Forelimb muscle (tissue), 1 donor: ENCODE measurements at regions not wholly inside any gene's neighbourhood (a gene's known extent, or its start where the extent isn't known, plus 50 kb on each side); places are given as distances from the start of the nearest gene placed in this dataset.
"Not testable (repeated sequence)": the region's sequence is repeated elsewhere in the genome, so short reads cannot be mapped to it uniquely, and the experiment has no call there.

Experiments used
- DNase-seq: peaks from one replicate; pipeline ENCODE4 v3.0.0-alpha.2; 2013; ENCODE audit warnings: low read depth

DNA sequence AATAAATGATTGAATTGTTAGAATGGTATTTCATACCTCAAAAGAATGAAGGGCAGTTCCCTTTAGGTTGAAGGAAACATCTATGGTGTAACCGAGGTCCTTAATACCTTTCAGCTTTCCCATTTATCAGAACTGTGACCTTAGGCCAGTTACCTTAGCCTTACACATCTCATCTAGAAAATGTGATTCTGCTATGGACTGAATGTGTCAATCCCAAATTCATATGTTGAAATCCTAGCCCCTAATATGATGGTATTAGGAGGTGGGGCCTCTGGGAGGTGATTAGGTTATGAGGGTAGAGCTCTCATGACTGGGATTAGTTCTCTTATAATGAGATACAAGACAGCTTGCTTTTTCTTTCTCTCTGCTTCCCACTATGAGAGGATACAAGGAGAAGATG lies 441.9 kb downstream of the PLK2 start:
- no peak for DNase-seq

DNA sequence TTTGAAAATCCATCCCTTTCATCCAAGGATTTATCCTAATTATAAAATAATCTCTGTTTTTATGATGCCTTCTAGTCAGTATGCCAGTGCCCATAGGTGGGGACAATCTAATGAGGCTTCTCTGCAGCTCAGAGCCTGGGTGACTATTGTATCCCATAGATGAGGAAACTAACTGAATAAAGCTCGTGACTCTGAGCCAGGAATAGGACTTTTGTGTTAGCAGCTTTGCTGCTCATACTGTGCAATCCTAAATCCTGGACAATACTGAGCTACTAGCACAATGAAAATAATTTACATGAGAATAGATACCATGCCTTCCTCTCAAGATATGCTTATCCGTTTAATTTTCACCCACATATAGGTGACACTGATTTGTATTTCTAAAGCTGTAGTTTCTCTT lies 443.0 kb downstream of the PLK2 start:
- no peak for DNase-seq

DNA sequence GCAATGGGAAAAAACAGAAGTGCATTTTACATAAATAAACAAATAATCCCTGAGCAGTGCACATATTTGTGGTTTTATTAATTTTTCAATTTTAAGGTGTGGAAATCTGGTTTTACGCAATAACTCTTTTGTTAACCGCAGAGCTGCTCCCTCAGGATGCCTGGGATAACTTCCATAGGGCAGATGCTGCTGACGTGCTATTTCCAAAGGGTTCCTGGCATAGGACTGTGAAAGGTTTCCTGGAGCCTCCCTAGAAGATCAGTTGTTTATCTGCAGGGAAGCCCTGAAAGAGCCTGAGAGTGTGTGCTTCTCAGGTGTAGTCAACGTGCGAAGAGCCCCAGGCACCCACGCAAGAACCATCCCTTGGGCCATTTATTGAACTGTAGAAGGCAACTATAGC lies 443.5 kb downstream of the PLK2 start:
- no peak for DNase-seq

GRCh38 chr5:58015175-58015574 lies 444.7 kb downstream of the PLK2 start:
- DNase-seq, result no peak

DNA sequence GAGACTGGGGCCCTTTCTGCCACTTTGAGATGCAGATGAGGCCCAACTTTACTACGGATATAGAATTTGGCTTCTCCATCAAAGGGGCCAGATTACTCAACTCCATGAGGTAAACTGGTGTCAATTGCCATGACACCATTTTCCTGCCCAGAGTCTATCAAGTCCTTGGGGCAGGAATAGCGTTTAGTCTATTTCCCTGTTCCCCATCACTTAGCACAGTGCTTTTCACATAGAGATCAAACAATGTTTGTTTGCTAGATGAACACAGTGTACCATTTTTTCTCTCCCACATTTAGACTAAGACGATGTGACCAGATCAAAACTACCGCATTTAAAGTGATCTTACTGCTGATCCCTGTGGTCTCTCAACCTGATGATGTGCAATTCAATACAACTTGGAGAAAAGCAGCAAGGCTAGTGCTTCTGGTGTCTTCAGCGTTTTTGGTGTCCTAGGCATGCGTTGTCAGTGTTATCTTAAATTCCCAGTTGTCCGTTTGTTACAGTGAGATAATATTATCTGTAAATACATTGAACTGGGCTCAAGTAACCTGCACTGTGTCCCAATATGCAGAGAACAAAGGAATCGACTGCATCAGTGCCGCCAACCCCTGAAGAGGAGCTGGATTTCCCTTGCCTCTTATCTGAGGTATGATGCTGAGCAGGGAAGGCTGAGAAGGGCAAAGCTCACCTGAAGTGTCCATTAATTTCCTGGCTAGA lies 446.2 kb downstream of the PLK2 start:
- DNase-seq, result no peak

GRCh38 chr5:58012801-58013315 lies 447.0 kb downstream of the PLK2 start:
- no peak for DNase-seq

GRCh38 chr5:58012102-58012501 lies 447.8 kb downstream of the PLK2 start:
- DNase-seq, result no peak

GRCh38 chr5:58011301-58011700 lies 448.6 kb downstream of the PLK2 start:
- no peak for DNase-seq

DNA sequence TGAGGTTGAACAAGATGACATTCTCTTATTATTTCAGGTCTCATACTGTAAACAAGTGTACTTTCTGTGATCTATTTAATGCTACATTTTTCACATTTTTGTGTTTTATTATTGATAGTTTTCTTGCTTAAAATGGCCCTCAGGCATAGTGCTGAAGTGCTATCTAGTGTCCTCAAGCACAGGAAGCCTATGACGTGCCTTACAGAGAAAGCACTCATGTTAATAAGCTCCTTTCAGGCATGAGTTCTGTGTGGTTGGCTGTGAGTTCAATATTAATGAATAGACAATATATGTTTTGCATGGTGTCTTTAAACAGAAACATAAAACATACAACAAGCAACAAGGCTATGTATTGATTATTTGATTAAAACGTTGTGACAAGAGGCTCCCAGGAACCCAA lies 450.1 kb downstream of the PLK2 start:
- DNase-seq, result no peak

- no peak for DNase-seq
These were observed 457.6 kb downstream of the PLK2 start for GRCh38 chr5:58002323-58002722.

DNA sequence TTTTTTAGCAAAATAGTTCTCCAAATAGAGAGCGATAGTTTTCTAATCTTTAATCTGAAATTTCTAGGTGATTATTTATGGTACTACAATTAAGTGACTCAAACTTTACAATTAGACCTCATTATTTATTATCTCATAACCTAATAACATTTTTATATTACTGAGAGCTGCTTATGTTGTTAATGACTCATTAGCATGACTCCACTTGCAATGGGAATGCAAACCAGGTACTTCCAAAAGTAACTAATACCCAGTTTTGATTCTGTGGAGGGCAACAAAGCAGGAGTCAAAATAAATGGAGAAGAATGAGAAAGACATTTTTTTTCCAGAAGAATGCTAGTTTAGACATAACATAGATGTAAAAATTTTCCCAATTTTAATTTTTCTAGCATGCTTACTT lies 466.0 kb downstream of the PLK2 start:
- DNase-seq, result no peak

- DNase-seq, result no peak
These were observed 470.5 kb downstream of the PLK2 start for GRCh38 chr5:57989378-57989777.

- DNase-seq, result no peak
These were observed 471.1 kb downstream of the PLK2 start for GRCh38 chr5:57988813-57989212.

GRCh38 chr5:57987552-57987951 lies 472.3 kb downstream of the PLK2 start:
- DNase-seq, result no peak

DNA sequence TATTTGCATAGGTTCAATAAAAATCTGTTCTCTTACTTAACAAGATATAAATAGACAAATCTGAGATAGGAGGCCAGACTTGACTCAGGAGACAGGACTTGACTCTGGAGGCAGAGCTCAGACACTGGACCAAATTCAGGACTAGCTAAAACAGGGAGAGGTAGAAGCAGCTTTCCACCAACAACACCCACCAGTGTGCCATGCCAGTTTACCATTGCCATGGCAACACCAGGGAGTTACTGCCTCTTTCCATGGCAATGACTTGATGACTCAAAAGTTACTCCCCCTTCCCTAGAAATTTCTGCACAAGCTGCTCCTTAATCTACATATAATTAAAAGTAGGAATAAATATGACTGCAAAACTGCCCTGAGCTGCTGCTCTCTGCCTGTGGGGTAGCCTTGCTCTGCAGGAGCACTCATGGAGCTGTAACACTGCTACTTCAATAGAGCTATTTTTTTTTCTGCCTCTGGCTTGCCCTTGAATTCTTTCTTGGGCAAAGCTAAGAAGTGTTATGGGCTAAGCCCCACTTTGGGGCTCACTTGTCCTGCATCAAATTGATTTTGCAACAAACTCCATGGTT lies 473.0 kb downstream of the PLK2 start:
- DNase-seq, result no peak

GRCh38 chr5:57983426-57983825 lies 476.5 kb downstream of the PLK2 start:
- no peak for DNase-seq

DNA sequence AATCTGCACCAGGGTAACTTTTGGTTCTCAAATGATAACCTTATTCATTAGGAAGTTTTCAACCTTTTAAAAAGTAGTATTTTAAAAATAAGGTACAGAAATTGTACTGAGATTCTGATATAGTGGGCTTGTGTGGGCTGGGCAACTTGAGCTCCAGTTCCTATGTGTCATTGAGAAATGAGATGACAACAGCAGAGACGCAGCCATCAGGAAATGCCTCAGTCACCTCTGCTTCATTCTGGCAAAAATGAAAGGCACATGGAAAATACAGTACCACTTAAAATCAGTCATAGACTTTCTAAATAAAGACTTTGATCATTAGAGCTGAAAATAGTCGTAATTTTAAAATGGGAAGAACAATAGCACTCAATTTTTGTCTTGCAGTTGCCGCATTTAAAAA lies 480.2 kb downstream of the PLK2 start:
- DNase-seq, result no peak

DNA sequence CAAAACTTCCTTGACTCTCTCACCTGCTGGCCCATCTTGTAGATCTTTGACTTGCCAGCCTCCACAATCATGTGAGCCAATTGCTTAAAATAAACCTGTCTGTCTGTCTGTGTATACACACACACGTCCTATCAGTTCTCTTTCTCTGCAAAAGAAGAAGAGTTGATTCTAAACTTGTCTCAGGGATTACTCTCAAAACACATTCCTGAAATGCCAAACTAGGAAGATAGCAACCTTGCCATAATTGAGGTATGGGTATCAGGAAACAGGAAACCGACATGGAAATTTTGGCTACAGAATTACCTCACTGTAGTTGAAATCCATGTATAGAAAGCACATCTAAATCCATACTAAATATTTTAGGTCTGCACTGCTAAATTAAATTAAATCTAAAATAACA lies 483.4 kb downstream of the PLK2 start:
- DNase-seq, result no peak

DNA sequence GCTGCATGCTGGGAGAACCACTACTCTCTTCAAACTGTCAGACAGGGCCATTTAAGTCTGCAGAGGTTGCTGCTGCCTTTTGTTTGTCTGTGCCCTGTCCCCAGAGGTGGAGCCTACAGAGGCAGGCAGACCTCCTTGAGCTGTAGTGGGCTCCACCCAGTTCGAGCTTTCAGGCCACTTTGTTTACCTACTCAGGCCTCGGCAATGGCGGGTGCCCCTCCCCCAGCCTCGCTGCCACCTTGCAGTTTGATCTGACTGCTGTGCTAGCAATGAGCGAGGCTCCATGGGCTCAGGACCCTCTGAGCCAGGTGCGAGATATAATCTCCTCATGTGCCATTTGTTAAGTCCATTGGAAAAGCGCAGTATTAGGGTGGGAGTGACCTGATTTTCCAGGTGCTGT lies 487.8 kb downstream of the PLK2 start:
- DNase-seq, result not testable (repeated sequence)

GRCh38 chr5:57960569-57960968 lies 478.0 kb upstream of the ACTBL2 start:
- DNase-seq, result no peak

DNA sequence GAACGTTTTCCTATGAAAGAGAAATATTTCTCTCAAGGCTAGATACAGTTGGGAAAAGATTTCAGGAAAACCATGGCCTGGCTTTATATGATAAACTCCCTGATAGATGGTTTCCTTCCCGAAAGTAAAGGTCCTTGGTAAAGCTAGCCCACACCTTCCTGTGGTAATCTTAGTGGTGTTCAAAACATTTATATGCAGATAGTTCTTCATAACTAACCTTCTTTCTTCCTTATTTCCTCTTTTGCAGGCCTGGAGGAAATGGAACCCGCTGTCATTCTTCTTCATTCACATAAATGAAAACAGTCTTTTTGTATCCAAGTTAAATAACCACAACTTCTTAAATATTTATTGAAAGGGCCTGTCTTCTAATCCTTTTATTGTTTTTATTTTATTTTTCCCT lies 474.0 kb upstream of the ACTBL2 start:
- no peak for DNase-seq

- no peak for DNase-seq
These were observed 472.9 kb upstream of the ACTBL2 start for GRCh38 chr5:57955511-57955910.

GRCh38 chr5:57953792-57954191 lies 471.2 kb upstream of the ACTBL2 start:
- no peak for DNase-seq
